ENCODE measurements at regions not wholly inside any gene's neighbourhood (a gene's known extent, or its start where the extent isn't known, plus 50 kb on each side); places are given as distances from the start of the nearest gene placed in this dataset.
"Not testable (repeated sequence)": the region's sequence is repeated elsewhere in the genome, so short reads cannot be mapped to it uniquely, and the experiment has no call there.

GRCh38 chr3:87489892-87490291 is 213.5 kb upstream of the POU1F1 start:
- Histone ChIP-seq H4K20me1 (ENCODE audit: insufficient read depth, low read length) (no peaks in the 10 kb centered on the region), H3K4me1 (ENCODE audit: low read length) (no peaks in the 10 kb centered on the region), H3K4me2 (ENCODE audit: low read length) (no peak overlapping the region), H3K4me3 (ENCODE audit: low read length) (no peak overlapping the region), H3K9ac (ENCODE audit: low read length) (no peak overlapping the region), H3K9me3 (ENCODE audit: insufficient read depth, low read length) (peaks cover 8% of the 10 kb centered on the region), H3K27me3 (ENCODE audit: low read depth, low read length) (no peaks in the 10 kb centered on the region), H3K27ac (ENCODE audit: low read length) (no peak overlapping the region), H3K36me3 (replicated peaks; ENCODE audit: low read depth, low read length) (no peaks in the 10 kb centered on the region), H2AFZ (ENCODE audit: low read depth, low read length) (peak overlapping the region; percentile 16; the same call in 1 of the 2 replicates), H3K79me2 (ENCODE audit: low read length) (no peaks in the 10 kb centered on the region)
- TF ChIP-seq CTCF (IDR thresholded peaks at IDR 0.05; ENCODE audit: low read depth, low read length) (no peak), EZH2phosphoT487 (IDR thresholded peaks at IDR 0.05; ENCODE audit: low read depth) (no peak)

GRCh38 chr3:87488765-87489164 is 212.4 kb upstream of the POU1F1 start:
- Histone ChIP-seq H3K9ac (ENCODE audit: low read length) (no peak overlapping the region), H3K4me3 (ENCODE audit: low read length) (no peak overlapping the region), H4K20me1 (ENCODE audit: insufficient read depth, low read length) (no peaks in the 10 kb centered on the region), H3K4me2 (ENCODE audit: low read length) (no peak overlapping the region), H2AFZ (ENCODE audit: low read depth, low read length) (no peak overlapping the region), H3K4me1 (ENCODE audit: low read length) (no peaks in the 10 kb centered on the region), H3K27ac (ENCODE audit: low read length) (no peak overlapping the region), H3K79me2 (ENCODE audit: low read length) (no peaks in the 10 kb centered on the region), H3K36me3 (replicated peaks; ENCODE audit: low read depth, low read length) (no peaks in the 10 kb centered on the region), H3K9me3 (ENCODE audit: insufficient read depth, low read length) (peaks cover 8% of the 10 kb centered on the region), H3K27me3 (ENCODE audit: low read depth, low read length) (no peaks in the 10 kb centered on the region)
- TF ChIP-seq CTCF (IDR thresholded peaks at IDR 0.05; ENCODE audit: low read depth, low read length) = no peak
- TF ChIP-seq EZH2phosphoT487 (IDR thresholded peaks at IDR 0.05; ENCODE audit: low read depth) = no peak

DNA sequence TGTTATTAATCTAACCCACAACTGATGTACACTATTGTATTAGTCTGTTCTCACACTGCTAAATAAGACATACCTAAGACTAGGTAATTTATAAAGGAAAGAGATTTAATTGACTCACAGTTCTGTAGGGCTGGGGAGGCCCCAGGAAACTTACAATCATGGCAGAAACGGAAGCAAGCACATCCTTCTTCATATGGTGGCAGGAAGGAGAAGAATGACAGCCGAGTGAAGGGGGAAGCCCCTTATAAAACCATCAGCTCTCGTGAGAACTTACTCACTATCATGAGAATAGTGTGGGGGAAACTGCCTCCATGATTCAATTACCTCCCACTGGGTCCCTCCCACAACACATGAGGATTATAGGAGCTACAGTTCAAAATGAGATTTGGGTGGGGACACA is 210.3 kb upstream of the POU1F1 start:
- not testable (repeated sequence) for H3K36me3 ChIP-seq (replicated peaks; ENCODE audit: low read depth, low read length); H4K20me1 ChIP-seq (ENCODE audit: insufficient read depth, low read length); H3K27ac ChIP-seq (ENCODE audit: low read length); H2AFZ ChIP-seq (ENCODE audit: low read depth, low read length); H3K9me3 ChIP-seq (ENCODE audit: insufficient read depth, low read length); H3K4me1 ChIP-seq (ENCODE audit: low read length); H3K79me2 ChIP-seq (ENCODE audit: low read length); H3K4me3 ChIP-seq (ENCODE audit: low read length); H3K9ac ChIP-seq (ENCODE audit: low read length); H3K27me3 ChIP-seq (ENCODE audit: low read depth, low read length); H3K4me2 ChIP-seq (ENCODE audit: low read length)

GRCh38 chr3:87486115-87486514 is 209.7 kb upstream of the POU1F1 start:
- TF ChIP-seq CTCF (IDR thresholded peaks at IDR 0.05; ENCODE audit: low read depth, low read length) = no peak
- no peak for TF ChIP-seq EZH2phosphoT487 (IDR thresholded peaks at IDR 0.05; ENCODE audit: low read depth)
- no peaks in the 10 kb centered on the region for H3K36me3 ChIP-seq (replicated peaks; ENCODE audit: low read depth, low read length)
- H3K27me3 ChIP-seq (ENCODE audit: low read depth, low read length) = no peaks in the 10 kb centered on the region

DNA sequence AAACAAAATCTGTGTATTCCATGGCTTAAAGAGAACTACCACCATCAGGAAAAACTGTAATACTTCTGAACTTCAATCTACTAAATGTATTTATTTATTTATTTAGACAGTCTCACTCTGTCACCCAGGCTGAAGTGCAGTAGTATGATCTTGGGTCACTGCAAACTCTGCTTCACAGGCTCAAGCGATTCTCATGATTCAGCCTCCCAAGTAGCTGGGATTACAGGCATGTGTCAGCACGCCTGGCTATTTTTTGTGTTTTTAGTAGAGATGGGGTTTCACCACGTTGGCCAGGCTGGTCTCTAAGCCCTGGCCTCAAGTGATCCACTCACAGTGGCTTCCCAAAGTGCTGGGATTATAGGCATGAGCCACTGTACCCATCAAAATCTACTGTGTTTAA is 202.3 kb upstream of the POU1F1 start:
- H3K36me3 ChIP-seq (replicated peaks; ENCODE audit: low read depth, low read length) = no peaks in the 10 kb centered on the region
- H3K79me2 ChIP-seq (ENCODE audit: low read length) = no peaks in the 10 kb centered on the region
- no peaks in the 10 kb centered on the region for H3K4me1 ChIP-seq (ENCODE audit: low read length)
- no peak overlapping the region for H3K27ac ChIP-seq (ENCODE audit: low read length)
- no peaks in the 10 kb centered on the region for H3K9me3 ChIP-seq (ENCODE audit: insufficient read depth, low read length)
- H4K20me1 ChIP-seq (ENCODE audit: insufficient read depth, low read length) = no peaks in the 10 kb centered on the region
- TF ChIP-seq EZH2phosphoT487 (IDR thresholded peaks at IDR 0.05; ENCODE audit: low read depth) (no peak), CTCF (IDR thresholded peaks at IDR 0.05; ENCODE audit: low read depth, low read length) (no peak)
- H3K4me3 ChIP-seq (ENCODE audit: low read length) = no peak overlapping the region
- H3K27me3 ChIP-seq (ENCODE audit: low read depth, low read length) = no peaks in the 10 kb centered on the region
- H3K9ac ChIP-seq (ENCODE audit: low read length) = no peak overlapping the region
- no peak overlapping the region for H2AFZ ChIP-seq (ENCODE audit: low read depth, low read length)
- no peak overlapping the region for H3K4me2 ChIP-seq (ENCODE audit: low read length)

More at GRCh38 chr3:87486115-87486514, 209.7 kb upstream of the POU1F1 start:
- Histone ChIP-seq H3K27ac (ENCODE audit: low read length) (no peak overlapping the region), H2AFZ (ENCODE audit: low read depth, low read length) (no peak overlapping the region), H3K4me1 (ENCODE audit: low read length) (no peaks in the 10 kb centered on the region), H3K4me3 (ENCODE audit: low read length) (no peak overlapping the region), H4K20me1 (ENCODE audit: insufficient read depth, low read length) (no peaks in the 10 kb centered on the region), H3K9me3 (ENCODE audit: insufficient read depth, low read length) (peaks cover 8% of the 10 kb centered on the region), H3K79me2 (ENCODE audit: low read length) (no peaks in the 10 kb centered on the region), H3K4me2 (ENCODE audit: low read length) (no peak overlapping the region), H3K9ac (ENCODE audit: low read length) (no peak overlapping the region)

Measured in OCI-LY3 (cell line).